Right forelimb (tissue), 1 donor: ENCODE measurements at regions not wholly inside any gene's neighbourhood (a gene's known extent, or its start where the extent isn't known, plus 50 kb on each side); places are given as distances from the start of the nearest gene placed in this dataset.
"Not testable (repeated sequence)": the region's sequence is repeated elsewhere in the genome, so short reads cannot be mapped to it uniquely, and the experiment has no call there.

Experiments
- DNase-seq: peaks from one replicate; pipeline ENCODE4 v3.0.0-alpha.2; 2018

DNA sequence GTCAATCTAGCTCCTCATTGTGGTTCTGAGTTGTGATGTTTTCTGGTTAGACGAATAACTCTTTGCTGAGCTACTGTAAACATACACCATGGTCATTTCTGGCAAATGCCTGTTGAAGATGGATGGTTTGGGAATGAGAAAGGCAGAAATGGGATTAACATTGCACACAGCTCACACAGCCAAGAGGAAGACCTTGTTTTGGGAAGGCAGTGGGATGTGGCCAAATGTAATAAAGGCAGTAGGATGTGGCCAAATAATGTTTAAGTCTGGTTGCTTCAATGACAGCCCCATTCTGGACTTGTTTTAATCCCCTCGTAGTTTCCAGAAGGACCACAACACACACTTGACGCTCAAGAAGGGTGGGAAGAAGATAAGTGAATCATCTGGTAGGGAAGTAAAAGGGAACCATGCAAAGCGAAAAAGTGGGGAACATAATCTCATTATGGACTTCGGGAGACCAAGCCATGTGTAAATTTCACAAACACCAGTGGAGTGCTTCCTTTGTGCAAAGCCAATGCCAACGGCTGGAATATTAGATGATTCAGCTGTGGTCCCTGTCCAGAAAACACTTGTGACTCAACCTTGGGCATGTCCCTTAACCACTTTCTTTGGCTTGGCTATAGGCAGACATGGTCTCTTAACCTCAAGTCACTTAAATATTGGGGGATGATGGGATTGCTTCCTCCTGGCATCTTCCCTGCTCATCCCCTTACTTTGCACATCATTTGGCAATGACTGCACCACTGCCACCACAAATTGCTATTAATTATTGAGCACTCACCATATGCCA is 284.4 kb upstream of the CRY1 start:
- DNase-seq, result no peak

DNA sequence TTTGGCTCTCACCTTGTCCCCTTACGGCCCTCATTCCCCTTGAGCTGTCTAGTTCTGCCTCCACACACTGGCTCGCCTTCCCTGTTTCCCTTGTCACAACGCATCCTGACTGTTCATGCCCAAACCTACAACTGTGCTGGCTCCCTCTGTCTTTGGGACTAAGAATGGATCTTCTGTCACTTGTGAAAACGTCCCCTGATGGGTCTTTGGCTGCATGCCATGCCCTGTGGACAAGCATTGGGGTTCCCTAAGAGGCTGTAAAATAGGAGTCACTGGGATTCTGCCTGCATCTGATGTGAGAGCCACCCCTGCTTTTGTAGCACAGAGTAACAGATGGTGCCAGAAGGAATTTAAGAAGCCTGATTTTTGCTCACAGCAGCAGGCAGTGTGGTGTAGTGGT is 285.3 kb upstream of the CRY1 start:
- no peak for DNase-seq

DNA sequence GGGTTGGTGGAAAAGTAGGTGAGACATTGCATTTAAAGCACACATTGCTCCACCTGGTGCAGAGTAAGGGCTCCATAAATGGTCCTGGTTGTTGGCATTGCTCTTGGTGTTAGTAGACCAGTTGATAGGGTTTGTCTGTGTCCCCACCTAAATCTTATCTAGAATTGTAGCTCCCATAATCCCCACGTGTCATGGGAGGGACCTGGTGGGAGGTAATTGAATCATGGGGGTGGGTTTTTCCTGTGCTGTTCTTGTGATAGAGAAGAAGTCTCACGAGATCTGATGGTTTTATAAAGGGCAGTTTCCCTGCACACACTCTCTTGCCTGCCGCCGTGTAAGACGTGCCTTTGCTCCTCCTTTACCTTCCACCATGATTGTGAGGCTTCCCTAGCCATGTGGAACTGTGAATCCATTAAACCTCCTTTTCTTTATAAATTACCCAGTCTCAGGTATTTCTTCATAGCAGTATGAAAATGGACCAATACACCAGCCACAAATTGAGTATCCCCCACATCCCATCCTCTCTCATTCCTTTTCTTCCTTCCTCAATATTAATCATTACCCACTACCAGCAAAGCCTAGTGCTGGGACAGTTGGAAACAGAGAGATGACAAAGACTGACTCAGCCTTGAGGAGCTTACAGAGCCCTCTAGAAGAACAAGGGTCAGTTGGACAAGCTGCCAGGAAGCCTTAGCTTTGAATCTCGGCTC is 285.9 kb upstream of the CRY1 start:
- not testable (repeated sequence) for DNase-seq

DNA sequence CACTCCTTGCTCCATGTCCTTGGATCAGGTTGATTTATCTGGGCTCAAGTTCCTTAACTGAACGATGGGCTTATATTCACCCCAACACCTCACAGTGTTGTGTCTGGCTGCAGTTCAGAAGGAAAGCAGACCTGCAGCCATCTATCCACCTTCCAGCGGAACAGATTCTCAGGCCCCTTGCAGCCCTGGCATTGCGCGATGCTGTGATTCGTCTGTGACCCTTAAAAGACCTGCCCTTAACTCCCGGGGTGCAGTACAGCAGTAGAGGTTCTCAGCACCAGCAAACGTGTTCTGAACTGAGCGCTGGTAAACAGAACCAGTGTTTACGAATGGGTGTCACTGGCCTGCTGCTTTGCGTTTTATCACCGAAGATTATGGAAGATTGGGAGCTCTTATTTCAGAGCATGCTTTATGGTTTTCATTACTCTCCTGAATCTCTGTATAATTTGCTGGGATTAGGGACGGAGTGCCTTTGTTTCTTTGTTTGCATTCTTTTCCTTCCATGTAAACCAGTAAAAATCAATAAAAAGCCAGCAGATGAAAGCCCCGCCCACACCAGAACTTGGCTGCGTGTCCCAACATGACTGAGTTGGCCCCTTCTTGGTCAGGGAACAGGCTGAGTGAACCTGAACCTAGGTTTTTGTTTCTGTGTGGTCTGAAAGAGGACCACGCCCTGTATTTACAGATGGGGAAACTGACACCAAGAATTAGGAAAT is 286.7 kb upstream of the CRY1 start:
- no peak for DNase-seq

GRCh38 chr12:107384645-107385044 is 291.3 kb upstream of the CRY1 start:
- DNase-seq, result no peak

DNA sequence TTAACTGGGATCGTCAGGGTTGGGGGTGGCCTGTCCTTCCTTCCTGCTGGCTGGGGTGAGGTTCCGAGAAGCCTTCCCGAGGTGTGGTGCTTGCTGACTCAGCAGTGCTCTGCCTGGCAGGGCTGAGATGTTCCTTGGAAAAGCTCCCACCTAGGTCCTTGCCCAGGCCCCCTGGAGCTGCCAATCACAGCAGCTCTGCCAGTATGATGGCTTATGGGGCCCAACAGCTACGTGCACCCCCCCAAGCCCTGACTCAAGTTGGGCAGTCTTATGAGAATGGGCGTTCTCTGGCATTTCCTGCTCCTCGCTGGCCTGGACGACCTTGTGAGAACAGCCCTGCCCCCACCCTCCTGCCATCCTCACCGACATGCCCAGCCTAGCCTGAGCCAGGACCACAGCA is 292.2 kb upstream of the CRY1 start:
- DNase-seq, result no peak

- DNase-seq, result no peak
Observed at GRCh38 chr12:107386569-107386968, 293.2 kb upstream of the CRY1 start.

DNA sequence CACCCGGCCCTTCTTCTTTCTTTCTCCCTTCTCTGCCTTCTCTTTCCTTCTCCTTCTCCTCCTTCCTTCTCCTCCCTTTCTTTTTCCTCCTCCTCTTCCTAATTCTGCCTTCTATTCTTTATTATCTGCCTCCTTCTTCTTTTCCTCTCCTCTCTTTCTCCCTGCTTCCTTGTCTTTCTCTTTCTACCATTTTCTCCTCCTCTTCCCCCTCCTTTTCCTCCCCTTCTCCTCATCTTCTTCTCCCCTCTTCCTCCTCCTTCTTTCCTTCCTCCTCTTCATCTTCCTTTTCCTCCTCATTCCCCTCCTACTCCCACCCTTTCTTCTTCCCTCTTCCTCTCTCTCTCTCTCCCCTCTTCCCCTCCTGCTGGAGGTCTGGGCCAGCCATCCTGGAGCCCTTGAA is 294.9 kb upstream of the CRY1 start:
- no peak for DNase-seq

- no peak for DNase-seq
Observed at GRCh38 chr12:107390414-107390813, 295.2 kb upstream of the PWP1 start.

GRCh38 chr12:107393043-107393717 is 292.4 kb upstream of the PWP1 start:
- no peak for DNase-seq

- DNase-seq, result no peak
Observed at GRCh38 chr12:107394693-107395092, 290.9 kb upstream of the PWP1 start.

DNA sequence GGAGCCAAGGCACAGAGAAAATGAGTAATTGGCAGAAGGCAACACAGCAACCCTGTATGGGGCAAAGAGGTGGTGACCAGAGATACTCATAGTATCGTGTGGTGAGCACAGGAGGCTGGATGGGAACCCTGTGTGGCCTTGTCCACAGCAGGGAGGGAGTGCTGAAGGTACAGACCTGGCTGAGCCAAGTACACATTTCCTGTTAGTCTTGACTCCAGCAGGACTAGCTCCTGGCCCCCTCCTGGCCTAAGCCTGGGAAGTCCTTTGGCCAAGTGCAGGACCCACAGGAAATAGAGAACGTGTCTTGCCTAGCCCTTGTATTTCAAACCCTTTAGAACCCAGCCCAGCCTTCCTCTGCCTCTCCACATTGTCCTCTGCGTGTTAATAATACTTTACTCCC is 289.8 kb upstream of the PWP1 start:
- DNase-seq, result no peak

DNA sequence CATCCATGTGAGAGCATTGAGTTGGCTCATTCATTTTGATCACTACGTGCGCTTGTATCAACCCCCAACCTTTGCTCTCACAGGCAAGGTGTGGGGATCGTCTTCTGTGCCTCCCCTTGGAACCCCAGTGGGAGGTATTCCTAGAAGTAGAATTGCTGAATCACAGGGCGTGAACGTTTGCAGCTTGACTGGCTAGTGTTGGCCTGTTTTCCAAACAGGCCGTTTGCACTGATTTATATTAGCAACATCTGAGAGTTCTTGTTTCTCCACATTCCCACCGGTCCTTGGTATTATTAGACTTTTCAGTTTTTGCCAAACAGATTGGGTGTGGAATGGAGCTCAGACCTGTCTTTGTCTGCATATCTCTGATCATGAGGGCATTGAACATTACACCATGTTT is 288.6 kb upstream of the PWP1 start:
- no peak for DNase-seq

DNA sequence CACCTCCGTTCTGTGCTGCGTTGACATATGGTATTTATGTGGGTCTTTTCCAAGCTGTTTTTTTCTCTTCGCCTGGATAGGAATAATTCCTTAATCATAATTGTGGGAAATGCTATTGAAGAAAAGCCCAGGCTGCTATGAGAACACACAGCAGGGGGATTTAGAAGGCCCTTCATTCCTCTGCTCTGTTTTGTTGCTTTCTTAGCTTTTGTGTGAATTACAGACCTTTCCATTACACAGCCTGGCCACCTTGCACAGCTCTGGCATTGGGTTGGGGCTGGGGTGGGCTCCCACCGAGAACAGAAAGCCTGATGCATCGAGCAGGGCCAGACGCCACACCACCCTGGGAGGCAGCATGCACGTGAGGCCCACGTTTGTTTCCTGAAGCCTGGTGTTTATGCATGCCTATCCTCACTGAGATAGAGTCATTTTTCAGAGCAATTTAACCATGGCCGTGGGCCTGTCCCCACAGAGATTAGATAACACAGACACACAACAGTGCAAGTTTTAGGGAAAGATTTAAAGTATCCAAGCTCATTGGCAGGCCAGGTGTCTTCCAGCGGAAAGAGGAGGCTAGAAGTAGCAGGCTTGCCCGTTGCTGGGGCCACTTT is 287.6 kb upstream of the PWP1 start:
- DNase-seq, result no peak

- no peak for DNase-seq
Observed at GRCh38 chr12:107399046-107399445, 286.6 kb upstream of the PWP1 start.

- no peak for DNase-seq
Observed at GRCh38 chr12:107400686-107401447, 284.7 kb upstream of the PWP1 start.

- no peak for DNase-seq
Observed at GRCh38 chr12:107402041-107403022, 283.3 kb upstream of the PWP1 start.

GRCh38 chr12:107404981-107405380 is 280.6 kb upstream of the PWP1 start:
- no peak for DNase-seq

- no peak for DNase-seq
Observed at GRCh38 chr12:107405436-107405835, 280.2 kb upstream of the PWP1 start.

DNA sequence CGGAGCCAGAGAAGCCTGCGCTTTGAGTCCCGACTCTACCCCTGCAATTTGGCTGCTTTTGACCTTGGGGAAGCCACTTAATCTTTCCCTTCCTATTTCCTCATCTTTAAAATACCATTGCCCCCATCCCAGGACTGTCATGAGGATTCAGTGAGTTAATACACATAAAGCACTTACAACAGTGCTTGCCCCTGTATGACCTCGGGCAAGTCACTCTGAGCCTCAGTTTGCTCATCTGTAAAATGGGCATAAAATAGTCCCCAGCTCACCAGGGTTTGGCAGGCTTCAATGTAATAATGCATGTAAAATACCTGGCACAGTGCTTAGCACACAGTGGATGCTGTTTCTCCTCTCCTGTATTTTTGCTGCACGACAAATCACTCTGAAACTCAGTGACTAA is 278.7 kb upstream of the PWP1 start:
- DNase-seq, result no peak
